C1 segment of cervical spinal cord (tissue), 14 donors: ENCODE measurements at regions not wholly inside any gene's neighbourhood (a gene's known extent, or its start where the extent isn't known, plus 50 kb on each side); places are given as distances from the start of the nearest gene placed in this dataset.

Experiments used
- DNase-seq, 14 donors: peaks; one replicate each; lab custom pipeline; 2025; lab: John Stamatoyannopoulos, UW

DNA sequence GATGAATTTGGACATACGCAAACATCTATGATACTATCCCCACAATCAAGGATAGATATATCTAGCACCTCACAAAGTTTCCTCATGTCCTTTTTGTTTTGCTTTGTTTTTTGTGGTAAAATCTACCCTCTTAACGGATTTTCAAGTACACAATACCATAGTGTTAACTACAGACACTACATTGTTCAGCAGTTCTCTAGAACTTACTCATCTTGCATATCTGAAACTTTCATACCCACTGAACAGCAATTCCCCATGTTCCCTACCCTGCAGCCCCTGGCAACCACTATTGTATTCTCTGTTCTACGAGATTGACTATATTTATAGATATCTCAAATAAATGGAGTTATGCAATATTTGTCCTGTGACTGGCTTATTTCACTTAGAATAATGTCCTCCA lies 58.1 kb upstream of the TJP1 start:
- DNase-seq, result no peak

DNA sequence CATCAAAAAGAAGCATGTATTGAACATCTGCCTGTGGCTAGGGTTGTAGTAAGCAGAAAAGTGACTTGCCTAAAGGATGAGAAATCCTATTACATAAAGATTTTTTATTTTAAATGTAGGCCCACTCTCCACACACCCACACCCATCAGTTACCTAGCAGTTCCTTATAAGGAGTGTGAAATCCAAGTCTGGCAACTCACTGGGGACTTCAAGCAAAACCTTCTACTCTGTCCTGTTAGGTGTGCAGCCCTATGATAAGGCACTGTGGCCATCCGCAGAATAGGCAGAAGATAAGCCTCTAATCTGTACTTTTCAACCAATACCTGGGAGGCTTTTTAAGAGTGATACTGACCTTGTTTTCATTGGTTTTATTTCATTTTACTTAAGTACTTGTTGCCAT lies 52.7 kb upstream of the TJP1 start:
- DNase-seq, result no peak

DNA sequence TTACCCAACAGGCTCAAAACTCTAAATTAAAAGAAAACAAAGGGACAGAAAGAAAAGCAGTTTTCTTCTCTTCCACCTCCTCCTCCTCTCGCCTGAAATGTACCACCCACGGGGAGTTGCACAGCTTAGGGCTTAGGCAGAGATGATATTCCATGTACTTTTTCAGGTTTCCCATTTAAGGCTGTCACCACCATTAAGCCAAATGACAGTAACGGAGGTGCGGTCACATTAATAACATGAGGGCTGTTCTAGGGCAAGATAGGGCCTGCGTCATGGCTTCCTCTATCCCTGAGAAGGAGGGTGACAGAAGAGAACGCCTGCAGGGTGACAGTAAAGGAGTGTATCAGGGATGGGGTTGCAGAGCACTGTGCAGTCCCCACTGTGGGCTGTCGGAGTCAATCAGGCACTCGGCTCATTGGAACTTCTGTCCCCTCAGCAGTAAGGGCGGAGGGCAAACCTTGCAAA lies 51.7 kb upstream of the TJP1 start:
- no peak for DNase-seq

DNA sequence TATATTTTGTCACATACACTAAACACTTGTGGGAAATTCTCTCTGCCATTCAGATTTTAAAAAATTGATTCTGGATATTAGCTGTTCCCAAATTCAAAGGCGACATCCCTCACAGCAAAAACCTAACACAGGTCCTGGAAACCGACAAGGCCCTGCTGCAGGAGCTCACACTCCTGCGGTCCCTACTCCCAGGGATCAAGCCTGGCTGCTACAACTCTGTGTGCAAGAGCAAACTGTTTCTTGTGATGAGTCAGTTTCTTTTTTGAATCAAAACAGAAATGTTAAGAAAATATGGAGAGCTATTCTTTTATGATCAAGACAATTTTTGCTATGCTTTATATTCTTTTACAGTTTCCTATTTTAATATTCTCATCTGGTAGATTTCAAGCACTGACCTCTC lies 51.0 kb upstream of the TJP1 start:
- DNase-seq, result no peak

DNA sequence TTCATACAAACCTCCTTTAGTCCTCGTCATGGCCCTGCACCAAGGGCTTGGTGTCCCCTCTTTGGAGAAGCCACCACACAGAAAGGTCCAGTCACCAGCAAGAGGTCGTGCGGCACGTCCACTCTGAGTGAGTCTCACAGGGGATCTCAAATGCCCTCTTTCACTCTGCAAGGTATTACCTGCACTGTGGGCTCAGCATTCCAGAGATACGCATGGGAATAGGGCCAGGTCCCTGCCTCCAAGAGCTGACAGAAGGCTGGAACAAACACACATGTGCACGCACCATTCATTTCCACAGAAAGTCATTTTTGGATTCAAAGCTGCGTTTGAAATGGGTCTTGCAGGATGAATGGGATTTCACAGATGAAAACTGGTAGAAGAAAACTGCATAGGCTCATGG lies 50.4 kb upstream of the TJP1 start:
- DNase-seq, result no peak
